HG03280 (cell line): ENCODE measurements at regions not wholly inside any gene's neighbourhood (a gene's known extent, or its start where the extent isn't known, plus 50 kb on each side); places are given as distances from the start of the nearest gene placed in this dataset.
"Not testable (repeated sequence)": the region's sequence is repeated elsewhere in the genome, so short reads cannot be mapped to it uniquely, and the experiment has no call there.

Experiments
- ATAC-seq: cut with Tn5 transposase; IDR thresholded peaks from one replicate; pipeline ENCODE4 v1.9.1; 2021; ENCODE audit warnings: mild to moderate bottlenecking, moderate library complexity; ENCODE audit not compliant: unreplicated experiment

DNA sequence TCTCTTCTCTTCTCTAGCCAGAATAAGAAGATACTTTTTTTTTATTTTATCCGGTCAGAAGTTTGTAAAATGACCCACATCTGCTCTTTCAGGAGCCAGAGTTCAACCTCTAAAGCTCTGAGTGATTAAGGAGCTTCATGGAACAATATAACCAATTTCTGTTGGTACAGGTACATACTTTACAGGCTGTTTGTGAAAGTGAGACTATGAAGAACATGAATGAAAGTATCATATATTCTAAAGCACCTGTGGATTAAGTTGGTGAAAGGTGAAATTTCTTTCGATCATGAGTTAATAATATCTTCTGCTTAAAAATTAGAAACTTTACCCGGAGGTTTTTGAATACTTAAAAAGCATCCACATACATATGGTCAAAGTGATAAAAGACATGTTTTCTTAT, 65.2 kb downstream of the DMRT2 start:
- ATAC-seq: no peak

GRCh38 chr9:1117439-1117838, 67.3 kb downstream of the DMRT2 start:
- no peak for ATAC-seq

GRCh38 chr9:1120500-1121165, 70.5 kb downstream of the DMRT2 start:
- ATAC-seq: no peak

DNA sequence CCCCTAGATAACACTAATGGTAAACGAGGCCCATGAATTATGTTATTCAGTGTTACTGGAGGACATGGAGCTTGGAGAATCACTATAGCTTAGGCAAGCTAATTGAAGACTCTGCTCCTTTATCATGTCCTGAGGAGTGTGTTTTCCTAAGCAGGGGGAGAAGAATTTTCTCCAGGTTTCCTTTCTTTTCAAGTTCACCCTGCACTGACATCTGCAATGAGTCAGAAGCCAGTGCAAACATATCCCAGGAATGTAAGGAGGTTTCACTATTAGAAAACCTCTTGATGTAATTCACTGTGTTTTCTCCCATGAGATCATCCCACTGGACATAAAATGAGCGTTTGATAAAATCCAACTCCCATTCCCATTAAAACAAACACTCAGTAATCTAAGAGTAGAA, 75.6 kb downstream of the DMRT2 start:
- no peak for ATAC-seq

DNA sequence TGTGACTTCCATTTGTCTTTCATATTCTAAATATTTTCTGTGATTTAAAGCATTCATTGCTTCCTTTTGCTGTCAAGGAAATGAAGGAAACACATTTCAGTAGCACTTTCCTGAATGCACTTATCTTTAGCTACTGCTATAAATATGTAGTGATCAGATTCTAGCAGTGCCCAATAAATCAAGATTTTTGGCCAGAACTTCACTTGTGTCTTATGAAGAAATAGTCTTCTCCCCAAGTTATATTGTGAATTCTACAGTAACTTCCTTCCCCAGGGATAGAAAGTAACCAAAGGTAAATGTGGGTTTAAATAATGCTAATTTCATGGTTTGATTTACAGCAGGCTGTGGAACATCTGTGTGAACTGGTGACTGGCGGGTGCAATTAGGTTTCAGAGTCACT, 77.9 kb downstream of the DMRT2 start:
- ATAC-seq: no peak

DNA sequence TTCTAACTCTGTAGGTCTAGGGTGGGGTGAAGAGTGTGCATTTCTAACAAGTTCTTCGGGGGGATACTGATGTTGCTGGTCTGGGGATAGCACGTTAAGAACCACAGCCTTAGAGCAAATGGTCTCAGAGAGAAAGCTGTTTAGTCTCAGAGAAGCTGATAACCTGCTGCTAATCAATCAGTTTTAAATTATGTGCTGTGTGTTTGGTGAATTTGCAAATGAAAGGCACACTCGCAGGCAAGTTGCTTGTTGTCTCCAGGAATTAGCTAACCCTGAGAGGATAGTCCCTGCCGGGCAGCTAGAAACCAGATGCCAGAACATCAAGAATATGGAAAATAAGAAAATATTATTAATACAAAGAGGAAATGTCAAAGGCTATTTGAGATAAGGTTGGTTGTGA, 79.2 kb downstream of the DMRT2 start:
- ATAC-seq: no peak

DNA sequence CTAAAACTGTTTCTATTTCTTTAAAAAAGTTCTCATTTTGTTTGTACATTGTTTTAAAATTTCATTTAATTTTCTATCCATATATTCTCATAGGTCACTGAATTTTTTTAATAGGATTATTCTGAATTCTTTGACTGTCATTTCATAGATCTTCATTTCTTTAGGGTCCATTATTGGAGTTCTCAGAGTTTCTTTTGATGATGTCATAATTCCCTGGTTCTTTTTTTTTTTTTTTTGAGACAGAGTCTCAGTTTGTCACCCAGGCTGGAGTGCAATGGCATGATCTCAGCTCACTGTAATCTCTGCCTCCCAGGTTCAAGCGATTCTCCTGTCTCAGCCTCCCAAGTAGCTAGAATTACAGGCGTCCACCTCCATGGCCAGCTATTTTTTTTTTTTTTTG, 89.9 kb downstream of the DMRT2 start:
- no peak for ATAC-seq

GRCh38 chr9:1151691-1152090, 101.5 kb downstream of the DMRT2 start:
- no peak for ATAC-seq

DNA sequence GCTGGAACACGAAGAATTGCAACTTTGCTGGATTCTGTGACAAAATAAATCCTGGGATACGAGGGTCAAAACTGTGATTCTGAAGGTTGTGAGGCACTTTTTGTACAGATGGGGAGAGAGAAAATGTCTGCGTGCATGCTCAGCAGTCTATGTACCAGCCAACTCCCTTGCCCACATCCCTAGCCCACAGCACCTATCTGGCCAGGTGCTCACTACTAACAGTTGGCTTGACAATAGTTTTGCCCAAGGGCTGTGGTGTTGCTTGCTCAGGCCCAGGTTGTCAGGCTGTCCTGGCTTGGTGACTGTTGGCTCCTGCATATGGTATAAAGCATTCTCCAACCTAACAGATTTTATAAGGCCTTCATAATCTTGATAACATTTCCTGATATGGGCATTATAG, 102.0 kb downstream of the DMRT2 start:
- no peak for ATAC-seq

DNA sequence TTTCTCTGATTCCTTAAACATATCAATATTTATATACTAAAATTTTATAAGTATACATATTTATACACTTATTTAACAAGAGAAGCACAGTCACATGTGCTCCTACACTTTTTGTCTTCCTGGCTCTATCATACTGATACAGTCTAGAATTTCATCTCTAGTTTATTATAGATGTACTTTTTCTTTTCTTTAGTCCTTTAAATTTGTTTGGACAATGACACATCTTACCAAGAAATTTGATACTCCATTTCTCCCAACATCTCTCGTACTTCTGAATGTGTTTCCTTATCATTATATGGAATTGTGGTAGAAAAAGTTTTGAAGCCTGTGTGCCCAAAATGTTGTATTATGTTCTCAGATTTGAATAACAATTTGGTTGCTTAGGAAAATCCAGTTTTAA, 104.6 kb downstream of the DMRT2 start:
- no peak for ATAC-seq

DNA sequence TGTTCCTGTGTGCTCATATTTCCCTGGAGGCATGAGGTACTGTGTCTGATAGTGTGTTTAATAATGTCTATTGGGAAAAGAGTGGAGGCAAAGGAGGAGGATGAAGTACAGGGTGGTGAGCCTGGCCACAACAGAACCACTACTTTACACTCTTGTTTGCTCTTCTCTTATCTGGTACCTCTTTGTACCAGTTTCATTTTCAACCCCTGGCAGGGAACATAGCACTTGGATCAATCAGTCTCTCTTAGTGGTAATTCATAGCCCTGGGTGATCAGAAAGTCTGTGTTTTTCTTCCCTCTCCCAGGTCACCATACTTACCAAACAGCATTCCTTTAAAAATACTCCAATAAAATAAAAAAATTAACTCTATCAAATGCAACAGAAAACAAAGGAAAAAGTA, 105.4 kb downstream of the DMRT2 start:
- ATAC-seq: no peak

DNA sequence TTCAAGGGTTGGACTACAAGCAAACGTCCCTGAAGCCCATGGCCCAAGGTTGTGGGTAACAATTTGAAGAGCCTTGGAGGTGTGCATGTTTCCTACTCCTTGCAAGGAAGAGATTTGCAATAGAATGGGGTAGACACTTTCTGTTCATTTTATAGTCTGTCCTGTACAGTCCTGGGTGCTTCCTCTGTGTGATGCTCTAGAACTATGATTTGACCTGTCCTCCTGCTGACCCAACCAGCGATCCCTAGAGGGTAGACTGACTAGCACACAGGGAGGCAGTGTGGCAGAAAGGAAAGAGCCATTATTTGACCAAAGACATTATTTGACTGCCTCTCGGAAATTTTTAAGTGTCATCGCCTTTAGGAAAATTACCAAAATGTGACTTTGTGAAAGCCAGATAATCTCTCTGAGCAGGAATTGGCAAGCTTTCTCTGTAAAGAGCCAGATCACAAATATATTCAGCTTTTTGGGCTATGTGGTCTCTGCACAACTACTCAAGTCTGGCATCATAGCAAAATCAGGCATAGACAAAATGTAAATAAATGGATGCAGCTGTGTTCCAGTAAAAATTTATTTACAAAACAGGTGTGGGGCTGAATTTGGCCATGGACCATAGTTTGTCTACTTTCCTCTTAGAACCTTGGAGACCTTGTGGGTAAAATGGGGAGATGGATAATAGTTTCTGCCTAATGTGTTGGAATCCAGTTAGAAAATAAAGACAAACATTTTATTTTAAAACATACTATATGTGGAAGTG, 106.8 kb downstream of the DMRT2 start:
- no peak for ATAC-seq

DNA sequence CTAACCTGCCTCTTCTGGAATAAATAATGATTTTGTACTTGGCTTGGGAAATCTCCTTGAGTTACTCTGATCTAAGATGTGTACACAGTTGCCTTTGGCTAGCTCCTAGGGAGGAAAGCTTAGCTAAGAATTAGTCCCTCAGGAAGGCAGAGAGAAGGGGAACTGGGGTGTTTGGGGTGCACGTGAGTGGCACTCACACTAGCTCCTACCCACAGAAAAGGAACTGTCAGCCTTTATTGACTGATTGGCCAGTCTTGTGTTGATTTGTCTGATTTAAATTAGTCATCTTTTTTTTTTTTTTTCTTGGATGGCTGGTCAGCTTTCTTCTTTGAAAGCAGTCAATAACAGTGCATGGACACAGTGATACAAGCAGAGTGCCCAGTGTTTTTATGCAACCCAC, 107.7 kb downstream of the DMRT2 start:
- no peak for ATAC-seq

DNA sequence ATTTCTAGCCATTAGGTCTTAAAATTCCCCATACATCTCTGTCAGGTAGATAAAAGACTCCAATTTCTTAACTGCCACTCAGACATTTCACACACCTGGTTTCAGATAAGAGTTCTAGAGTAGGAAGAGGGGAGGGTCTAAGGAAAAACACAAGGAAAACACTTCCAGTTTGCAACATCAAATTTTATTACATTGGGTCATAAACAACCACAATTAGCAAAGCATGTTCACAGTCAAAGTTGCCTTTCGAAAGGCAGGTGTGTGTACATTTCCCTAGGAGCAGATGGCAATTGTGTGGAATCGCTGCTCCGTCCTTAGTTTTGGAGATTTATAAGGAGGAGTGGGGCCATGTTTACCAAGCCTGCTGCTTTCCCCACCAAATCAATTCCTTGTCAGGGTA, 120.8 kb downstream of the DMRT2 start:
- no peak for ATAC-seq

DNA sequence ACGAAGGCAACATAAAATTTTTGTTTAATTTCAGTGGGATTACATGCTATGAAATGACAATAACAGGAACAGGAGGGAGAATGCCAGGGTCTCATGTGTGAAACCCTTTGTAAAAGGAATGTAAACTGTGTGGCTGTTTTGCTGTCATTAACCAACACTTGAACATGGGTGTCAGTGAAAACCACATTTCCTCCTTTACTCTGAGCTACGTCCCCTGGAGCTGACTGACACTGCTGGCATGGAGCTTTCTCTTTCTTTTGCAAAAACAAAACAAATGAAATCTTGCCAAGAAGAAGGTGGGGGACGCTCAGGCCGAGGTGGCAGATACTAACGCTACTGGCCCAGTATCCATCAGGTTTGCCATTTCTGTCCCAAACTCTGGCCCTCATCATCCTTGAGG, 121.4 kb downstream of the DMRT2 start:
- no peak for ATAC-seq

GRCh38 chr9:1173211-1173610, 123.1 kb downstream of the DMRT2 start:
- ATAC-seq: no peak

- no peak for ATAC-seq
Observed at GRCh38 chr9:1173993-1174392, 123.8 kb downstream of the DMRT2 start.

DNA sequence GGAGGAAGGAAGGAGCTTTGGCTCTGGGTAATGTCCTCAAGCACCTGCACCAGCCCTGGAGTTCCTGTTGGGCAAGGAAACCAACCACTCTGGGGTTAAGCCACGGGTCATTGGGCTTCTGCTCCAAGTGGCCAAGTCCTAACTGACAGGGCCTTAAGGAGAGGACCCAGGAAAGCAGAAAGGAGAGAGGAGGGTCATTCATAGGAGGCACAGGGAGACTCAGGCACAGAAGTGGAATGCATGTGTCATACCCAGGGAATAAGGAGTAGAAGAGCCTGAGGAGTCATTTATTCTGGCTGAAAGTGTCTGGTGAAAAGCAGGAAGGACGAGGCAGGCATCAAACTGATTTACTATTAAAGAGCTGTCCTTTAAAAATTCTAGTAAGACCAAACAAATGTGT, 129.2 kb downstream of the DMRT2 start:
- no peak for ATAC-seq

GRCh38 chr9:1184146-1184545, 134.0 kb downstream of the DMRT2 start:
- no peak for ATAC-seq

GRCh38 chr9:1187137-1187536, 137.0 kb downstream of the DMRT2 start:
- ATAC-seq: not testable (repeated sequence)

GRCh38 chr9:1195636-1196035, 145.5 kb downstream of the DMRT2 start:
- ATAC-seq: not testable (repeated sequence)

DNA sequence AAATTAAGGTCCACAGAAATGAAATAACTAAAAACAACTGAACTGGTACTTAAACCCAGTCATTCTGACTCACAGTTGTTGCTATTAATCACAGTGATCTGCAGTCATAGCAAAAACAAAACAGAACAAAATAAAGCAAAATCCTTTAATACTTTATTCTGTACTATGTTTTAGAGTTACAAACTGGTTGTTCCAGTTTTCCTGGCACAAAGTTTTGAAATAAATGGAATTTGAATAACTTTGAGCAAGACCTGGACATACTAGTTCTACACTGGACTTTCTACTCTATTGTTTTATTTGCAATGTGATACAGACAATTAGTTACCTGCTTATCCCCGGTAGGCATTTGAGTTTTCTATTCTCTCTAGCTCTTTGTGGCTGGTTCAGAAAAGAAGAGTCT, 147.9 kb downstream of the DMRT2 start:
- no peak for ATAC-seq

DNA sequence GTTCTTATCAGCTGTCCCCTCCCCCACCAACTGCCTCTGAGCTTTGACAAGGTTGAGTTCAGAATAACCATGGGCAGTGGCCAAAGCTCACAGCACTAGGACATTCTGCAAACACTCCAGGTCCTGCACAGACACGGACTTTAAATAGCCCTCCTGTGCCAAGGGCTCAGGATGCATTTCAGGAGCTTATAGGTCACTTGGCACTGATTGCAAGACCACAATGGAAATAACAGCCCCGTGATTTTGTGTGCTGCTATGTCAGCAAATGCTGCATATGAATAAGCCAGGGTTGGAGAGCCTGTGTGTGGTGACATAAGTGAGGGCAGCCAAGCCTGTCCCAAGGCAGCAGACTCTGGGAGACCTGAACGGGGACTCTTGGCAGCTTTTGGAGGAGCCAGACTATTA, 150.7 kb downstream of the DMRT2 start:
- ATAC-seq: no peak
